ENCODE measurements at regions not wholly inside any gene's neighbourhood (a gene's known extent, or its start where the extent isn't known, plus 50 kb on each side); places are given as distances from the start of the nearest gene placed in this dataset.

DNA sequence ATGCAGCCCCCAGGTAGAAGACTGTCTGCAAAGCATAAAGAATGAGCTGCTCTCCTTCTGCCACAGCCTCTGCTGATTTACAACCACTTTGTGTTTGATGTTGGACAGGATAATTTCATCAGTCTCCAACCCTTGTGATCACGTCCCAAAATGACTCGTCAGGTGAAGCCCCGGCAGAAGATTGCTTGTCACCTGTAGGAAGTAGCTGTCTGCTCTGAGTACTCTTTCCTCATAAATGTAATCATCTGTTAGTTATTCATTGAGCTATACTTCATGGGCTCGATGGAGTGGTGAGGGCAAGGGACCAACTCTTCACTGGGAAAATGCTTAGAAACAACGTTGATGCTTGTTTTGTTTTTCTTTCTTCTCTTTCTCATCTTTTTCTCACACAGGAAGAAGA lies 290.9 kb upstream of the SP8 start:
- ChIA-PET POLR2A (no interaction called here), CTCF (interaction anchor here (1.1 to 1.5 kb wide), 2 partner anchors 9 to 15 kb away, joined by 3 to 4 read pairs; no protein-coding TSS in a partner anchor)
- TF ChIP-seq, protein P1, sequence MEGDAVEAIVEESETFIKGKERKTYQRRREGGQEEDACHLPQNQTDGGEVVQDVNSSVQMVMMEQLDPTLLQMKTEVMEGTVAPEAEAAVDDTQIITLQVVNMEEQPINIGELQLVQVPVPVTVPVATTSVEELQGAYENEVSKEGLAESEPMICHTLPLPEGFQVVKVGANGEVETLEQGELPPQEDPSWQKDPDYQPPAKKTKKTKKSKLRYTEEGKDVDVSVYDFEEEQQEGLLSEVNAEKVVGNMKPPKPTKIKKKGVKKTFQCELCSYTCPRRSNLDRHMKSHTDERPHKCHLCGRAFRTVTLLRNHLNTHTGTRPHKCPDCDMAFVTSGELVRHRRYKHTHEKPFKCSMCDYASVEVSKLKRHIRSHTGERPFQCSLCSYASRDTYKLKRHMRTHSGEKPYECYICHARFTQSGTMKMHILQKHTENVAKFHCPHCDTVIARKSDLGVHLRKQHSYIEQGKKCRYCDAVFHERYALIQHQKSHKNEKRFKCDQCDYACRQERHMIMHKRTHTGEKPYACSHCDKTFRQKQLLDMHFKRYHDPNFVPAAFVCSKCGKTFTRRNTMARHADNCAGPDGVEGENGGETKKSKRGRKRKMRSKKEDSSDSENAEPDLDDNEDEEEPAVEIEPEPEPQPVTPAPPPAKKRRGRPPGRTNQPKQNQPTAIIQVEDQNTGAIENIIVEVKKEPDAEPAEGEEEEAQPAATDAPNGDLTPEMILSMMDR (IDR thresholded peaks at IDR 0.05; ENCODE audit: control extremely low read depth, extremely low read depth, low read depth, missing control alignments): no peak
- DNase-seq (ENCODE audit: extremely low spot score): no peak

DNA sequence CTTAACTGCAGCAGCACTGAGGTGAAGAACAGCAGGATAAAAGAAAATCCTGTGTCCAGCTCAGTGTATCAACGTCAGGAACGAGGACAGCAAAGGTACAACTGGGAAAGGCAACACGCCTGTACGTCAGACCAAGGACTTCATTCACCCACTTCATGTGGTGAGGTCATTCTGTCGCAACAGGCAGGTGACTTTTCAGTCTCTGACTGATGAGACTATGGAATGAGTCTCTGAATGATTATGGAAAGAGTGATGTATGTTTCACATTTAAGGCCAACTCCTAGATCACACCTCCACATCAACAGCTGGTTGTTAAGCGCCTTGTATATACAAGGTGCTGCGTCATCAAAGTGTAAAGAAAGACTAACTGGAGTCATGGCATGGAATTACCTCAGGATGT lies 297.6 kb upstream of the SP8 start:
- TF ChIP-seq, protein P1 (IDR thresholded peaks at IDR 0.05; ENCODE audit: control extremely low read depth, extremely low read depth, low read depth, missing control alignments): no peak
- ChIA-PET POLR2A (no interaction called here), CTCF (interaction anchor here (1.5 kb wide), 1 partner anchor 25 kb away, joined by 3 read pairs; no protein-coding TSS in a partner anchor)
- DNase-seq (ENCODE audit: extremely low spot score): no peak

DNA sequence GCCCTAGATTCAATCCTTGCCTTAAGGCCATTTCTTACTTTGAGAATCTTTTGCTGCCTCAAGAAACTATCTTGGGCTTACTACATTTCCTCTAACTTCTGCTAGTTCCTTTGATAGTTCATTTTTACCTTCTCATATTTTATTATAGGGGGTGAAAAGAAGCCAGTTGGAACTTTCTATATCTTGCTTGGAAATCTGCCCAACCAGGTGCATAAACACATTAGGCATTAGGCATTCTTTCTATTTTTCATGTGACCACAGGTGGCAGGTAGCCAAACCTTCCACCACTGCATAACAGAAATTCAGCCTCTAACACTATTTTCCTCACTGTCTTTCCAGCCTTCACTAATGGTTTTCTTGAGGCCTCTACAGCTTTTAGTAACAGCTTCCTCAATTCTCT lies 300.0 kb upstream of the SP8 start:
- CTCF ChIA-PET: no interaction called here
- TF ChIP-seq, protein P1 (IDR thresholded peaks at IDR 0.05; ENCODE audit: control extremely low read depth, extremely low read depth, low read depth, missing control alignments): no peak
- POLR2A ChIA-PET: no interaction called here
- no peak for DNase-seq (ENCODE audit: extremely low spot score)

DNA sequence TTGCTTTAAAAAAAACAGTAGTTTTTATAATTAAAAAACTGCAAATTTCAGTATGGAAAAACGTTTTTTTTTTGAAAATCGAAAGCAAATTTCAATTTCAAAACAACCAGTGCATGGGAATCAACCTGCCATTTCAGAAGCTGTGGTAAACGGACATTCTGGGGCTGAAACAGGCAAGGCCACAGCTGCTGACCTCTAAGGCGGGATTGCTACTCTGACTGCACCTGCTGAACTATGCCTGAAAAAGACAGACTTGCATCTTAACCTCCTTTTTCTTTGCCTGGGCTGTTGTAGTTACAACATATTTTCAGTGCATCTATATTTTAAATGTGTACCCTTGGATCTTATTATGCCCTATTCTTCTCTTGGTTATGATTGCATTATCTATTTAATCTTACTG lies 303.0 kb upstream of the SP8 start:
- DNase-seq (ENCODE audit: extremely low spot score): no peak
- TF ChIP-seq, protein P1 (IDR thresholded peaks at IDR 0.05; ENCODE audit: control extremely low read depth, extremely low read depth, low read depth, missing control alignments): no peak
- CTCF ChIA-PET: no interaction called here
- POLR2A ChIA-PET: no interaction called here

DNA sequence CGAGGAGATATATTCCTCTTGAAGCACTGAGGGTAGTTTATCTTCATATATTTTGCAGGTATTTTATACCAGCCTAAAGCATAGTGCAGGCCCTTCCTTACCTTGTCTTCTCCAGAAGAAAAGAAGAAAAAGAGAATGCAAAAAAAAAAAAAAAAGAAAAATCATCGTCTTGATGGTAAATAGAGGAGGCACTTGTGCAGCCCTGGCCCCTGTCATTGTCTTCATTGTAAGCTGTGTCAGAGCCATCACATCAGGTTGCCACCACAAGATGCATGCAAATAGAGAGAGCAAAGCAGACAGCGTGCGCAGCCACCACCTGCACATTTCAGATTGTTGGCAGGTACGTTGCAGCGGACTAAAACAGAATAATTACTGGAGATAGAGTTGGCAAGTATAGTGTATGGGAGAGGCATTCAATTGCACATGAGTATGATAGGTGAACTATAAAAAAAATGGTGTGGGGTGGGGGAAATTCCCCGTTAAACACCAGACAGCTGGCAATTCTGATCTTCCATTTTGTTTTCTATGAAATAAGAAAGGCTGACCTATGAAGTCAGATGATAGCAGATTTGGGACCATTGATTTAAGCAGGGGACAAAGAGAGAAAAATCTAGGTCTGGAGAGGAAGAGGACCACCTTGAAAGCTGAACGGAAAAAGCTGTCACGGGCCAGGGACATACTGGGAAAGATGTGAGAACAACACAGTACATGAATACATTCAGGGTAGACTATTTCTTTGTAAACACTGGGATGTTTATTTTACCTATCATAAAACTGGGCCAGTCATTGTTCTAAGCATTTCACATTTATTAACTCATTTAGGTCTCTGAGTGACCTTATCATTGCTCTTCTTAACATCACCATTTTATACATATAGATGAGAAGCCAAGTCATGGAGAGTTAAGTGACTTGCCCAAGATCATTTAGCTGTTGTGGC lies 306.3 kb upstream of the SP8 start:
- TF ChIP-seq, protein P1 (IDR thresholded peaks at IDR 0.05; ENCODE audit: control extremely low read depth, extremely low read depth, low read depth, missing control alignments): no peak
- no peak for DNase-seq (ENCODE audit: extremely low spot score)
- CTCF ChIA-PET: no interaction called here
- POLR2A ChIA-PET: no interaction called here

DNA sequence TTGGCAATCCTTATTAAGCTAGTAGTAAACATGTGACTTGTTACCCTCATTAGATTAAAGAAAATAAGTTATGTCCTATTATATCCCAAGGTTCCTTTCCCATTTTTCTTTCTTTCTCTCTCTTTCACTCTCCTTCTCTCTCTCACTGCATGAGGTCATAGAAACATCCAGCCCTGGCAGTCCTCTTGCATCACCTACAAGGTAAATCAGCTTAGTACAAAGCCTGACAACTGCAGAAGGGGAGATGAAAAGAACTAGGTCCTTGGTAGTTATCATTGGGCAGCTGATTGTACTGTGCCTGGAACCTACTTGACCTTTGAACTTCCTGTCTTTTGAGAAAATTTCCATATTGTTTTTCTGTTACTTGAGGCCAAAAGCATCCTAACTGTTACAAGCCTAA lies 307.9 kb upstream of the SP8 start:
- POLR2A ChIA-PET: no interaction called here
- CTCF ChIA-PET: no interaction called here
- TF ChIP-seq, protein P1 (IDR thresholded peaks at IDR 0.05; ENCODE audit: control extremely low read depth, extremely low read depth, low read depth, missing control alignments): no peak

More for the DNA sequence above, 307.9 kb upstream of the SP8 start:
- no peak for DNase-seq (ENCODE audit: extremely low spot score)
